GM12873 (cell line): ENCODE measurements at regions not wholly inside any gene's neighbourhood (a gene's known extent, or its start where the extent isn't known, plus 50 kb on each side); places are given as distances from the start of the nearest gene placed in this dataset.

Experiments
- TF ChIP-seq, protein P1 (sequence below): IDR thresholded peaks from 2 replicates; pipeline ENCODE4 v1.5.1; 2012; ENCODE audit warnings: low read depth, mild to moderate bottlenecking, moderate library complexity, low read length, control low read depth; ENCODE audit not compliant: insufficient read depth; ENCODE audit errors: missing control alignments

DNA sequence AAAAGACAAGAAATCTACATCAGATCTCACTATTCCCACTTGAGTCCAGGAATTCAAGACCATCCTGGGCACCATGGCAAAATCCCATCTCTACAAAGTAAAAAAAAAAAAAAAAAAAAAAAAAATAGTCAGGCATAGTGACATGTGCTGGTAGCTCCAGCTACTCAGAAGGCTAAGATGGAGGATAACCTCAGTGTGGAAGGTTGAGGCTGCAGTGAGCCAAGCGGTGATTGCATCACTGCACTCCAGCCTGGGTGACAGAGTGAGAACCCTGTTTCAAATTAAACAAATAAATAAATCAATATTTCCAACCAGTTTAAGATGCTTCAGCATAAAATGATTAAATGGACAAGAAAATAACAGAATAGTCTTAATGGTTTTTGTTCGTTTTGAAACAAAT is 197.4 kb downstream of the DSEL start:
- TF ChIP-seq, protein P1, sequence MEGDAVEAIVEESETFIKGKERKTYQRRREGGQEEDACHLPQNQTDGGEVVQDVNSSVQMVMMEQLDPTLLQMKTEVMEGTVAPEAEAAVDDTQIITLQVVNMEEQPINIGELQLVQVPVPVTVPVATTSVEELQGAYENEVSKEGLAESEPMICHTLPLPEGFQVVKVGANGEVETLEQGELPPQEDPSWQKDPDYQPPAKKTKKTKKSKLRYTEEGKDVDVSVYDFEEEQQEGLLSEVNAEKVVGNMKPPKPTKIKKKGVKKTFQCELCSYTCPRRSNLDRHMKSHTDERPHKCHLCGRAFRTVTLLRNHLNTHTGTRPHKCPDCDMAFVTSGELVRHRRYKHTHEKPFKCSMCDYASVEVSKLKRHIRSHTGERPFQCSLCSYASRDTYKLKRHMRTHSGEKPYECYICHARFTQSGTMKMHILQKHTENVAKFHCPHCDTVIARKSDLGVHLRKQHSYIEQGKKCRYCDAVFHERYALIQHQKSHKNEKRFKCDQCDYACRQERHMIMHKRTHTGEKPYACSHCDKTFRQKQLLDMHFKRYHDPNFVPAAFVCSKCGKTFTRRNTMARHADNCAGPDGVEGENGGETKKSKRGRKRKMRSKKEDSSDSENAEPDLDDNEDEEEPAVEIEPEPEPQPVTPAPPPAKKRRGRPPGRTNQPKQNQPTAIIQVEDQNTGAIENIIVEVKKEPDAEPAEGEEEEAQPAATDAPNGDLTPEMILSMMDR, result no peak

DNA sequence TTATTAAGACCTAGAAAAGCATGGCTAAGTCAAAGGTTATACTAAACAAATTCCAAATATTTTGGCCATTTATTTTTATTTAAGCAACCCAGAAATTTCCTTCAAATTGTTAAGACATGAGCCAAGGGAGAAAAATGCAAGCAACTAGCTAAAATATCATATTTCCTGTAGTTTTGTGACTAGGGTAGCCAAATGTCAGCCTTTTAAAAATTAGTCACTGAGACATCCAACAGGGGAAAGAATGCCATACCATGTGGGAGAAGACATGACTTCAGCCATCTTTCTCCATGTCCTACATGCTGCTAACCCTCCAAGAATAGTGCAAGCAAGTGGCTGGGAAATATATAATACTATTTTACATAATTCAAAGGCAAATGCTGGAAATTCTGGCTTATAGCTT is 197.9 kb downstream of the DSEL start:
- TF ChIP-seq, protein P1, result no peak

DNA sequence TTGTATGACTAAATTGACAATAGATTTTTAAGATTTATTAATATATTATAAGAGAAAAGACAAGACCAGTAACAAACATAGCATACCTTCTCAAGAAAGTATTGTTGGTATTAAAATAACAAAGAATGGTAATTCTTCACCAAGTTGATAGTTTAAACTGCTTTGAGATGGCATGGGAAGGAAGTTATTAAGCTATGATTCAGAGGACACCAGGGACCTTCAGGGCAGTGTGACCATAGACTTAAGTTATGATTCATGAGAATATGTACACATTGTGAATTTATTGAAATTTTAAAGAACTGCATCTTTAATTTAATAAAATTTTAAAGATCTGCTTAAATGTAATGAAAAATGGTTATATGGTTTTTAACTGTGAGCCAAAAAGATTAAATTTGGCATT is 205.7 kb downstream of the DSEL start:
- TF ChIP-seq, protein P1, result no peak

DNA sequence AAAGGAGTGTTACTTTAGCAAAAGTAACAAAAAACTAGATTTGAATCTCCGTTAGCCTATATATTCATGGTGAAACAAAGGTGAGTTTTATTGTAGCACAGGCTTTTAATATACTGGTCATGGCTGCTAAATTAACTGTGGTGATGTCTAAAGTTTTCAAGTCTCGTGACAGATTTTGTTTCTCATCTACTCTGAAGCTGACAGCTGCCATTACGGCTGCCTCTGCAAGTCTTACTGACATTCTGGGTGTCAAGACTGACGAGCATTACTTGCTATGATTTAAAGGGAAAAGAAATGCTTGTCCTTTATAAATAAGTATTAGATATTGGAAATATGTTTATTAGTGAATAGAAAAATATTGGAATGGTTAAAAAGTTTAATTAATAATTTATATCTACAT is 207.7 kb downstream of the DSEL start:
- TF ChIP-seq, protein P1, result no peak

DNA sequence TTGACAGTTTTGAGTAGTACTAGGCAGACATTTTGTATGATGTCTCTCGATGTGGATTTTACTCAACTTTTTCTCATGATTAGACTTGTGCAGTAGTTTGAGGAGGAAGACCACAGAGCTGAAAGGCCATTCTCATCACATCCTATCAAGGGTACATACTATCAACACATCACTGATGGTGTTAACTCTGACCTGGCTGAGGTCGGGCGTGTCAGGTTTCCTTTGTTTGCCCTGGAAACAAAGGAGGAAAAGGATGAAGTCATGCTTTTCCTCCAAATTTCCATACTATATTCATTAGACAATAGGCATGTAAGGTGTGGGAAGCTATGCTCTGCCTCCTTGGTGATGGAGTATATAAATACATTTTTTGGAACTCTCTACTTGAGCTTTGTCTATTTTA is 211.1 kb downstream of the DSEL start:
- TF ChIP-seq, protein P1, result no peak

DNA sequence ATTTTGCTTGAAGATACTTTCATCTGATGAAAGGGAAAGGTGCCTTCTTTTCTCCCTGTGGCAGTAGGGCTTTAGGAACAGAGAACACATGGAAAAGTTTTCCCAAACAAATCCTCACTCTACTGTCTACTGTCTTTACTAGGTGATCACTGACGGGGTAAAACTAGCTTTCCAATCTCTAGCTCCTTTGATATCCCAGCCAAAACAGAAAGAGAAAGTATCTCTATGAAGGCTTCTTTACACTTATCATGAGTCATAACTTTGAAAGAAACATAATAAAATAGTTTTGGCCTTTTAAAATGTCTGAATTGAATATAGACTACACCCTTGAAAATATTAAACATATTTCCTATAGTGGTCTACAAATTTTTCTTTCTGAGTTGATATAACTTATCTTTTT is 214.5 kb downstream of the DSEL start:
- TF ChIP-seq, protein P1, result no peak

DNA sequence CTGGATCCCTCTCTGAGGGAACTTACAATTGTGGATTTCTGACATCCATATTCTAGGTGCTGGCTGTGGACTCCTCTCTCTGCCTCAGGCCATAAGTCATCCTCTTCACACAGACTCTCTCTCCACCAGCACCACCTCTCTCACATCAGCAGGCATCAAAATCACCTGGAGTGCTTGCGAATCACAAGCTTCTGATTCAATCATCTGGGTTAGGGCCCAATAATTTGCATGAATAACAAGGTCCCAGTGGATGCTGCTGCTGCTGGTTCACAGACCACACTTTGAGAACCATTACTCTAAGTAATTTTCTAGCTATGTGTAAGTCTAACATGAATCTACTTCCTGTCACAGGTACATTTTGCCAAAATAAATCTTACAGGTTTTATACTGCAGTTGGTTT is 214.9 kb downstream of the DSEL start:
- TF ChIP-seq, protein P1, result no peak
